ENCODE measurements at regions not wholly inside any gene's neighbourhood (a gene's known extent, or its start where the extent isn't known, plus 50 kb on each side); places are given as distances from the start of the nearest gene placed in this dataset.
A peak's percentile ranks its signal among the peaks of the same experiment; 100 is the strongest.

GRCh38 chr6:103783329-103783728, 1076.4 kb downstream of the HACE1 start:
- peaks cover 0 to 2% (median 0%) of the 10 kb centered on the region in 5 donors for H3K4me1 ChIP-seq (ENCODE audit: control insufficient read depth in 5 of 5, insufficient read depth in 5 of 5, low read length in 5 of 5)
- H3K36me3 ChIP-seq (ENCODE audit: control insufficient read depth in 4 of 4, insufficient read depth in 4 of 4, low read length in 4 of 4): no peaks in the 10 kb centered on the region
- no peak overlapping the region for H3K9ac ChIP-seq (ENCODE audit: insufficient read depth in 1 of 2, low read length in 2 of 2)
- H3K27me3 ChIP-seq (ENCODE audit: control insufficient read depth in 3 of 3, insufficient read depth in 3 of 3, low read length in 2 of 3): no peaks in the 10 kb centered on the region
- 21 to 59% methylated on average over 4 of the region's 4 CpGs for WGBS, 2 donors
- no peak overlapping the region for H3K27ac ChIP-seq (ENCODE audit: low read depth in 1 of 2, low read length in 1 of 2)
- no peak for ATAC-seq (ENCODE audit: insufficient read depth, low FRiP score)
- DNase-seq: peak in 1 of 3 donors; percentile 12
- no peak for TF ChIP-seq CTCF (IDR thresholded peaks at IDR 0.05; ENCODE audit: control extremely low read depth, extremely low read depth)
- H3K4me3 ChIP-seq: no peak overlapping the region
- no peaks in the 10 kb centered on the region for H3K9me3 ChIP-seq (ENCODE audit: control insufficient read depth in 4 of 4, insufficient read depth in 3 of 4, low read length in 3 of 4)

GRCh38 chr6:103769431-103769830, 1090.3 kb downstream of the HACE1 start:
- H3K36me3 ChIP-seq (ENCODE audit: control insufficient read depth in 4 of 4, insufficient read depth in 4 of 4, low read length in 4 of 4): no peaks in the 10 kb centered on the region
- no peak overlapping the region for H3K27ac ChIP-seq (ENCODE audit: low read depth in 1 of 2, low read length in 1 of 2)
- no peak for ATAC-seq (ENCODE audit: insufficient read depth, low FRiP score)
- H3K4me3 ChIP-seq: no peak overlapping the region
- no peaks in the 10 kb centered on the region for H3K4me1 ChIP-seq (ENCODE audit: control insufficient read depth in 5 of 5, insufficient read depth in 5 of 5, low read length in 5 of 5)
- WGBS, 2 donors: 91 to 95% methylated on average over 1 of the region's 1 CpG
- TF ChIP-seq CTCF (IDR thresholded peaks at IDR 0.05; ENCODE audit: control extremely low read depth, extremely low read depth): no peak
- H3K27me3 ChIP-seq (ENCODE audit: control insufficient read depth in 3 of 3, insufficient read depth in 3 of 3, low read length in 2 of 3): no peaks in the 10 kb centered on the region
- H3K9me3 ChIP-seq (ENCODE audit: control insufficient read depth in 4 of 4, insufficient read depth in 3 of 4, low read length in 3 of 4): no peaks in the 10 kb centered on the region
- H3K9ac ChIP-seq (ENCODE audit: insufficient read depth in 1 of 2, low read length in 2 of 2): no peak overlapping the region
- no peak for DNase-seq

GRCh38 chr6:103750603-103751002, 1109.1 kb downstream of the HACE1 start:
- WGBS, 2 donors: 60 to 65% methylated on average over 7 of the region's 7 CpGs

More at GRCh38 chr6:103750603-103751002, 1109.1 kb downstream of the HACE1 start:
- Histone ChIP-seq H3K36me3 (ENCODE audit: control insufficient read depth in 4 of 4, insufficient read depth in 4 of 4, low read length in 4 of 4) (no peaks in the 10 kb centered on the region), H3K27me3 (ENCODE audit: control insufficient read depth in 3 of 3, insufficient read depth in 3 of 3, low read length in 2 of 3) (no peaks in the 10 kb centered on the region), H3K27ac (ENCODE audit: low read depth in 1 of 2, low read length in 1 of 2) (no peak overlapping the region), H3K9me3 (ENCODE audit: control insufficient read depth in 4 of 4, insufficient read depth in 3 of 4, low read length in 3 of 4) (no peaks in the 10 kb centered on the region), H3K4me3 (no peak overlapping the region), H3K4me1 (ENCODE audit: control insufficient read depth in 5 of 5, insufficient read depth in 5 of 5, low read length in 5 of 5) (no peaks in the 10 kb centered on the region), H3K9ac (ENCODE audit: insufficient read depth in 1 of 2, low read length in 2 of 2) (no peak overlapping the region)
- DNase-seq (no peak), ATAC-seq (ENCODE audit: insufficient read depth, low FRiP score) (no peak)
- no peak for TF ChIP-seq CTCF (IDR thresholded peaks at IDR 0.05; ENCODE audit: control extremely low read depth, extremely low read depth)
